ENCODE measurements at regions not wholly inside any gene's neighbourhood (a gene's known extent, or its start where the extent isn't known, plus 50 kb on each side); places are given as distances from the start of the nearest gene placed in this dataset.

DNA sequence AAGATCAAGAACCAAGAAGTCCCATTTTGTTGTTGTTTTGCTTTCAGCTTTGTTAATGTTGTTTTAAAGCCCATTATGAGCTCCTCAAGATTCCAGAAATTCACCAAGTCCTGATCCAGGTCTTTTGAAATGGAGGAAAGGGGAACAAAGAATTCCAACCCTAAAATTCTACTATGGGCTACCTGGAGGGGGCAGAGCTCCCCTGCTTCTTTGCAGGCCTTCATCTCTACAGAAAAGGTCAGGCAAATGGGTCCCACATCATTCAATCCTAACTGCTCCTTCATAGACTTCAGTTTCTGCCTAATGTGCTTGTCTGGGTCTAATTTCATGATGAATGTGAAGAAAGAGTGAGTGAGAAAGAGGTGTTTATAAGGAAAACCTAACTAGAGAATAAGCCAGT is 375.5 kb downstream of the TOX3 start:
- Histone ChIP-seq H3K4me1 (ENCODE audit: control insufficient read depth, insufficient read depth, low read length) (no peaks in the 10 kb centered on the region), H2AFZ (replicated peaks; ENCODE audit: low read length, poor library complexity) (no peak overlapping the region), H2BK15ac (ENCODE audit: low read depth, low read length) (no peak overlapping the region), H3K27me3 (ENCODE audit: control insufficient read depth, insufficient read depth, low read length) (no peaks in the 10 kb centered on the region), H3K27ac (ENCODE audit: insufficient read depth, low read length) (no peak overlapping the region), H3K18ac (ENCODE audit: low read depth, low read length) (no peak overlapping the region), H3K9me1 (ENCODE audit: insufficient read depth, low read length) (no peaks in the 10 kb centered on the region), H2AK9ac (replicated peaks; ENCODE audit: low read depth, low read length, poor library complexity) (no peak overlapping the region), H4K5ac (ENCODE audit: low read depth, low read length) (no peak overlapping the region), H3K4ac (ENCODE audit: low read depth, low read length) (no peak overlapping the region), H3K14ac (replicated peaks; ENCODE audit: low read depth, low read length) (no peak overlapping the region), H3K4me2 (ENCODE audit: low read depth, low read length) (no peak overlapping the region), H3K9me3 (ENCODE audit: control insufficient read depth, insufficient read depth, low read length) (no peaks in the 10 kb centered on the region; the same call in 1 of the 2 replicates), H4K91ac (ENCODE audit: insufficient read depth, low read depth, low read length) (no peak overlapping the region), H3K9ac (ENCODE audit: low read depth, low read length) (no peak overlapping the region), H3K56ac (ENCODE audit: extremely low read depth, insufficient read depth, low read length) (no peak overlapping the region), H3K36me3 (ENCODE audit: control insufficient read depth, insufficient read depth, low read length) (no peaks in the 10 kb centered on the region), H3K79me1 (ENCODE audit: low read depth in 1 of 2, low read length in 2 of 2) (no peaks in the 10 kb centered on the region), H3K23ac (ENCODE audit: low read depth, low read length) (no peak overlapping the region), H2AK5ac (ENCODE audit: low read depth, low read length) (no peak overlapping the region), H2BK120ac (ENCODE audit: low read depth, low read length) (no peak overlapping the region), H3K4me3 (ENCODE audit: insufficient read depth, low read depth, low read length) (no peak overlapping the region), H4K8ac (ENCODE audit: low read depth in 2 of 2, low read length in 2 of 2) (no peak overlapping the region), H4K20me1 (ENCODE audit: insufficient read depth, low read length) (no peaks in the 10 kb centered on the region), H2BK20ac (ENCODE audit: low read depth, low read length) (no peak overlapping the region), H2BK5ac (ENCODE audit: low read depth, low read length, poor library complexity, severe bottlenecking) (no peak overlapping the region)
- intact Hi-C loops (cut with micrococcal nuclease) (no loop called here), in situ Hi-C loops (cut with MboI; ENCODE audit: low sequenced_read_pairs) (no loop called here), dilution Hi-C loops (cut with HindIII; ENCODE audit: low sequenced_read_pairs, unreplicated experiment) (no loop called here)
- no peak for ATAC-seq (ENCODE audit: low read depth)
- TF ChIP-seq, protein P1, sequence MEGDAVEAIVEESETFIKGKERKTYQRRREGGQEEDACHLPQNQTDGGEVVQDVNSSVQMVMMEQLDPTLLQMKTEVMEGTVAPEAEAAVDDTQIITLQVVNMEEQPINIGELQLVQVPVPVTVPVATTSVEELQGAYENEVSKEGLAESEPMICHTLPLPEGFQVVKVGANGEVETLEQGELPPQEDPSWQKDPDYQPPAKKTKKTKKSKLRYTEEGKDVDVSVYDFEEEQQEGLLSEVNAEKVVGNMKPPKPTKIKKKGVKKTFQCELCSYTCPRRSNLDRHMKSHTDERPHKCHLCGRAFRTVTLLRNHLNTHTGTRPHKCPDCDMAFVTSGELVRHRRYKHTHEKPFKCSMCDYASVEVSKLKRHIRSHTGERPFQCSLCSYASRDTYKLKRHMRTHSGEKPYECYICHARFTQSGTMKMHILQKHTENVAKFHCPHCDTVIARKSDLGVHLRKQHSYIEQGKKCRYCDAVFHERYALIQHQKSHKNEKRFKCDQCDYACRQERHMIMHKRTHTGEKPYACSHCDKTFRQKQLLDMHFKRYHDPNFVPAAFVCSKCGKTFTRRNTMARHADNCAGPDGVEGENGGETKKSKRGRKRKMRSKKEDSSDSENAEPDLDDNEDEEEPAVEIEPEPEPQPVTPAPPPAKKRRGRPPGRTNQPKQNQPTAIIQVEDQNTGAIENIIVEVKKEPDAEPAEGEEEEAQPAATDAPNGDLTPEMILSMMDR (conservative IDR thresholded peaks at IDR 0.05; ENCODE audit: low read depth, low read length) = no peak
- TF ChIP-seq POLR2A (IDR thresholded peaks at IDR 0.05; ENCODE audit: low read depth, low read length) = no peak
- no peak for TF ChIP-seq CEBPB (IDR thresholded peaks at IDR 0.05; ENCODE audit: low read depth, low read length)
- no peak for TF ChIP-seq RCOR1 (IDR thresholded peaks at IDR 0.05; ENCODE audit: insufficient replicate concordance, low read length)
- no peak for TF ChIP-seq RFX5 (IDR thresholded peaks at IDR 0.05; ENCODE audit: low read depth, low read length)
- no peak for TF ChIP-seq CHD1 (IDR thresholded peaks at IDR 0.05; ENCODE audit: low read depth, low read length)
- no peak for TF ChIP-seq MXI1 (IDR thresholded peaks at IDR 0.05; ENCODE audit: borderline replicate concordance, low read depth, low read length)
- no peak for TF ChIP-seq FOS (IDR thresholded peaks at IDR 0.05; ENCODE audit: low read depth, low read length)
- no peak for TF ChIP-seq NFE2L2 (IDR thresholded peaks at IDR 0.05; ENCODE audit: low read depth, low read length)
- TF ChIP-seq MAFK (IDR thresholded peaks at IDR 0.05; ENCODE audit: low read depth, low read length) = no peak
- TF ChIP-seq BHLHE40 (IDR thresholded peaks at IDR 0.05; ENCODE audit: low read depth, low read length) = no peak
- TF ChIP-seq, protein P2, sequence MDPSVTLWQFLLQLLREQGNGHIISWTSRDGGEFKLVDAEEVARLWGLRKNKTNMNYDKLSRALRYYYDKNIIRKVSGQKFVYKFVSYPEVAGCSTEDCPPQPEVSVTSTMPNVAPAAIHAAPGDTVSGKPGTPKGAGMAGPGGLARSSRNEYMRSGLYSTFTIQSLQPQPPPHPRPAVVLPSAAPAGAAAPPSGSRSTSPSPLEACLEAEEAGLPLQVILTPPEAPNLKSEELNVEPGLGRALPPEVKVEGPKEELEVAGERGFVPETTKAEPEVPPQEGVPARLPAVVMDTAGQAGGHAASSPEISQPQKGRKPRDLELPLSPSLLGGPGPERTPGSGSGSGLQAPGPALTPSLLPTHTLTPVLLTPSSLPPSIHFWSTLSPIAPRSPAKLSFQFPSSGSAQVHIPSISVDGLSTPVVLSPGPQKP (IDR thresholded peaks at IDR 0.05; ENCODE audit: borderline replicate concordance, low read depth, low read length) = no peak
- no peak for DNase-seq
- BruUV-seq (replicated peaks) = no TSS peak
- POLR2A ChIA-PET (ENCODE audit: unreplicated experiment) = no interaction called here
- CTCF ChIA-PET = interaction anchor here (1.5 kb wide), 1 partner anchor 20 kb away, joined by 6 read pairs; no protein-coding TSS in a partner anchor

Data from IMR-90 (cell line).